ENCODE measurements at regions not wholly inside any gene's neighbourhood (a gene's known extent, or its start where the extent isn't known, plus 50 kb on each side); places are given as distances from the start of the nearest gene placed in this dataset.
"Not testable (repeated sequence)": the region's sequence is repeated elsewhere in the genome, so short reads cannot be mapped to it uniquely, and the experiment has no call there.

DNA sequence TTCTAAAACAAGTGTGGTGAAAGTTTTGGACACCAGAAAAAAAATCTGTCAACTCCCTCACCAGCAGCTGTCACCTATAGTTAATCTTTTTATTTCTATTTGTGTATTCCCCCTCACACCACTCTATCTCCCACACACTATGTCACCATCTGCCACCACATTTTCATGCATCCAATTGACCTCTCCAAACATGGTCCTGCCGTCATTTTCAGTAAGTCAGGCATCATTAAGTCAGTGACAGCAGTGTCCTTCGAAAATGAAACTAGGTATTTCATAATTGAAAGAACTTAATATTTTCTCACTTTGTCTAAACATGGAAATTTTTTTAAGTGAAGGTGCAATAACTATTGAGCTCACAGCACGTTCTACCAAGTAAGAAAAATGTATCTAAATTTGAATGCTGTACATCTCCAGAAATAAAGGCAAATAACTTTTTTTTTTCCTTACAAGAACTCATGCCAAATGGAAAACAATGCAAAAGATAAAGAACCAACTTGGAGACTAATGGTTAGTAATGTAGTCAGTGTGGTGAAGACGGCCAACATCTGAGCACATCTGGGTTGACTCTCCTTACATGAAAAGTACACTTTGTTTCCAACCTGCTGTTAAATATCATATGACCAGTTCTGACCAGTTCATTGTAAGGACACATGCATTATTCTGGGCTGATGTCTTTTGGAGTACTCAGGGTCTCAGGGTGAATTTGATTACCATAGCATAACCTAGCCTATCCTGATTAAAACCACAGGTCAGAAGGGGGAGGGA lies 623.3 kb upstream of the MANEA start:
- peaks cover 64% of the 10 kb centered on the region for H3K27me3 Mint-ChIP-seq (ENCODE audit: insufficient read depth, unreplicated experiment)
- ChIA-PET POLR2A (no interaction called here), CTCF (no interaction called here)
- H3K4me1 Mint-ChIP-seq (ENCODE audit: insufficient read depth, unreplicated experiment), result no peaks in the 10 kb centered on the region
- BruUV-seq (replicated peaks), result no TSS peak
- intact Hi-C loops (cut with micrococcal nuclease), result no loop called here
- TF ChIP-seq, protein P1, sequence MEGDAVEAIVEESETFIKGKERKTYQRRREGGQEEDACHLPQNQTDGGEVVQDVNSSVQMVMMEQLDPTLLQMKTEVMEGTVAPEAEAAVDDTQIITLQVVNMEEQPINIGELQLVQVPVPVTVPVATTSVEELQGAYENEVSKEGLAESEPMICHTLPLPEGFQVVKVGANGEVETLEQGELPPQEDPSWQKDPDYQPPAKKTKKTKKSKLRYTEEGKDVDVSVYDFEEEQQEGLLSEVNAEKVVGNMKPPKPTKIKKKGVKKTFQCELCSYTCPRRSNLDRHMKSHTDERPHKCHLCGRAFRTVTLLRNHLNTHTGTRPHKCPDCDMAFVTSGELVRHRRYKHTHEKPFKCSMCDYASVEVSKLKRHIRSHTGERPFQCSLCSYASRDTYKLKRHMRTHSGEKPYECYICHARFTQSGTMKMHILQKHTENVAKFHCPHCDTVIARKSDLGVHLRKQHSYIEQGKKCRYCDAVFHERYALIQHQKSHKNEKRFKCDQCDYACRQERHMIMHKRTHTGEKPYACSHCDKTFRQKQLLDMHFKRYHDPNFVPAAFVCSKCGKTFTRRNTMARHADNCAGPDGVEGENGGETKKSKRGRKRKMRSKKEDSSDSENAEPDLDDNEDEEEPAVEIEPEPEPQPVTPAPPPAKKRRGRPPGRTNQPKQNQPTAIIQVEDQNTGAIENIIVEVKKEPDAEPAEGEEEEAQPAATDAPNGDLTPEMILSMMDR (IDR thresholded peaks at IDR 0.05; ENCODE audit: unreplicated experiment), result no peak
- no peaks in the 10 kb centered on the region for H3K36me3 Mint-ChIP-seq (ENCODE audit: insufficient read depth, unreplicated experiment)
- DNase-seq (ENCODE audit: unreplicated experiment), result no peak
- H3K27ac Mint-ChIP-seq (ENCODE audit: low read depth, unreplicated experiment), result no peak overlapping the region
- H3K9me3 Mint-ChIP-seq (ENCODE audit: unreplicated experiment), result no peaks in the 10 kb centered on the region
- no peak overlapping the region for H3K4me3 Mint-ChIP-seq (ENCODE audit: unreplicated experiment)

DNA sequence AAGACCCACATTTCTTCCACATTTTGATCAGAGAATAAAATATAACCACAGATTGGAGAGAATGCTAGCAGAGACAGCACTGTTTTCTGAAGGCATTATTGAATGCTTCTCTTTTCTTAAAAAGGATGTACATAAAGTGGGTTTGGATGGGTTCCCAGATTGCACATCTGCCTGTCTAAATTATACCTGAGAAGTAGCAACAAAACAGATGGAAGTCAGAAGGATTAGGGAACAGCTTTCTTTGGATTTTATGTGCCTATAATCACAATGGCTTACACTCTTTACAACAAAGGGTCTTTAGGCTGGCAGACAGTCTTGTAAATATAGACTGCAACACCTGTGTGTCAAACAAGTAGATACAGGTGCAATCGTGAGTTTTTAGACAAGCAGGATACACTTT lies 622.2 kb upstream of the MANEA start:
- POLR2A ChIA-PET, result no interaction called here

DNA sequence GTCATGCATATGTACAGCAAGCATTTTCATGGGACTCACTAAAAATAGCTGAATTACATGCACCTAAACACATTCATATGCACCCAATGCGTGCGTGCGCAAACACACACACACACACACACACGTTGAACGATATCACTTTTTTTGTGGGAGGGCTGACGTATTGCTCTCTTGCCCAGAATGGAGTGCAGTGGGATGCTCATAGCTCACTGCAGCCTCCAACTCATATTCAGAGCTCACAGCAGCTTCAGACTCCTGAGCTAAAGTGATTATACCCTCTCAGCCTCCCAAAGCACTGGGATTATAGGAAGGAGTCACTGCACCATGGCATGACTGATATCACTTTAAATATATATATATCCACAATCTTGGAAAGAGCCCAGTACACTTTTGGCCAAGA lies 620.4 kb upstream of the MANEA start:
- Mint-ChIP-seq H3K27me3 (ENCODE audit: insufficient read depth, unreplicated experiment) (peaks cover 78% of the 10 kb centered on the region), H3K27ac (ENCODE audit: low read depth, unreplicated experiment) (no peak overlapping the region), H3K4me1 (ENCODE audit: insufficient read depth, unreplicated experiment) (no peaks in the 10 kb centered on the region), H3K4me3 (ENCODE audit: unreplicated experiment) (no peak overlapping the region), H3K9me3 (ENCODE audit: unreplicated experiment) (no peaks in the 10 kb centered on the region), H3K36me3 (ENCODE audit: insufficient read depth, unreplicated experiment) (no peaks in the 10 kb centered on the region)
- DNase-seq (ENCODE audit: unreplicated experiment), result no peak
- ChIA-PET POLR2A (no interaction called here), CTCF (no interaction called here)
- intact Hi-C loops (cut with micrococcal nuclease), result no loop called here
- TF ChIP-seq, protein P1 (IDR thresholded peaks at IDR 0.05; ENCODE audit: unreplicated experiment), result no peak
- BruUV-seq (replicated peaks), result no TSS peak

More for the DNA sequence above, 622.2 kb upstream of the MANEA start:
- no peak for DNase-seq (ENCODE audit: unreplicated experiment)
- H3K9me3 Mint-ChIP-seq (ENCODE audit: unreplicated experiment), result no peaks in the 10 kb centered on the region
- no peaks in the 10 kb centered on the region for H3K36me3 Mint-ChIP-seq (ENCODE audit: insufficient read depth, unreplicated experiment)
- TF ChIP-seq, protein P1 (IDR thresholded peaks at IDR 0.05; ENCODE audit: unreplicated experiment), result no peak
- no peak overlapping the region for H3K4me3 Mint-ChIP-seq (ENCODE audit: unreplicated experiment)
- H3K27ac Mint-ChIP-seq (ENCODE audit: low read depth, unreplicated experiment), result no peak overlapping the region
- H3K27me3 Mint-ChIP-seq (ENCODE audit: insufficient read depth, unreplicated experiment), result peaks cover 74% of the 10 kb centered on the region
- CTCF ChIA-PET, result no interaction called here
- no peaks in the 10 kb centered on the region for H3K4me1 Mint-ChIP-seq (ENCODE audit: insufficient read depth, unreplicated experiment)
- BruUV-seq (replicated peaks), result no TSS peak
- intact Hi-C loops (cut with micrococcal nuclease), result no loop called here

DNA sequence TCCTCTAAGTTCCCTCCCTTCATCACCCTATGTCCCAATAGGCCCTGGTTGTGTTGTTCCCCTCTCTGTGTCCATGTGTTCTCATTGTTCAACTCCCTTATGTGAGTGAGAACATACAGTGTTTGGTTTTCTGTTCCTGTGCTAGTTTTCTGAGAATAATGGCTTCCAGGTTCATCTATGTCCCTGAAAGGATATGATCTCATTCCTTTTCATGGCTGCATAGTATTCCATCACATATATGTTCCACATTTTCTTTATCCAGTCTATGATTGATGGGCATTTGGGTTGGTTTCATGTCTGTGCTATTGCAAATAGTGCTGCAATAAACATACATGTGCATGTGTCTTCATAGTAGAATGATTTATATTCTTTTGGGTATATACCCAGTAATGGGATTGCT lies 612.6 kb upstream of the MANEA start:
- H3K9me3 Mint-ChIP-seq (ENCODE audit: unreplicated experiment); H3K36me3 Mint-ChIP-seq (ENCODE audit: insufficient read depth, unreplicated experiment); H3K4me1 Mint-ChIP-seq (ENCODE audit: insufficient read depth, unreplicated experiment); DNase-seq (ENCODE audit: unreplicated experiment); H3K4me3 Mint-ChIP-seq (ENCODE audit: unreplicated experiment); CTCF ChIA-PET; H3K27ac Mint-ChIP-seq (ENCODE audit: low read depth, unreplicated experiment); BruUV-seq (replicated peaks); intact Hi-C loops (cut with micrococcal nuclease); POLR2A ChIA-PET: not testable (repeated sequence)
- H3K27me3 Mint-ChIP-seq (ENCODE audit: insufficient read depth, unreplicated experiment), result peaks cover 94% of the 10 kb centered on the region

DNA sequence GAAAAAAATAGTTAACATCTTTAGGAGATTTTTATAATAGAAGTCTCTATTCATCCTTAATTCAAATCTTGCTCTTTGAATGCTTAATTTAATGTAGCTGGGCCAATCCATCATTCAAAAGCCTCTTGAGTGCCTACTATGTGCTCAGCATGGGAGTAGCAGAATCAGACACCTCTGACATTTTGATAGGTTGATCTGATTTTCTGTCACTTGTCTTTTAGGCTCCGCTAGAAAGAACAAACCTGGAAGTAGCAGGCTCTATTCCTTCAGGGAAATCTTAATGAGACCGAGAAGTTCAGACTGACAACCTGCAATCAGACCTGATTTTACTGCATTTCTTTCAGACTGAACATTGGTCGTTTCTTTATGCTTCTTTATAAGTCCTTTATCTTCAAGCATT lies 588.6 kb upstream of the MANEA start:
- no peak for DNase-seq (ENCODE audit: unreplicated experiment)
- Mint-ChIP-seq H3K4me1 (ENCODE audit: insufficient read depth, unreplicated experiment) (no peaks in the 10 kb centered on the region), H3K4me3 (ENCODE audit: unreplicated experiment) (no peak overlapping the region), H3K36me3 (ENCODE audit: insufficient read depth, unreplicated experiment) (no peaks in the 10 kb centered on the region), H3K27ac (ENCODE audit: low read depth, unreplicated experiment) (no peak overlapping the region), H3K9me3 (ENCODE audit: unreplicated experiment) (no peaks in the 10 kb centered on the region), H3K27me3 (ENCODE audit: insufficient read depth, unreplicated experiment) (peaks cover 92% of the 10 kb centered on the region)
- intact Hi-C loops (cut with micrococcal nuclease), result no loop called here
- ChIA-PET POLR2A (no interaction called here), CTCF (interaction anchor here (1.0 kb wide), 1 partner anchor 102 kb away, joined by 3 read pairs; no protein-coding TSS in a partner anchor)
- TF ChIP-seq, protein P1 (IDR thresholded peaks at IDR 0.05; ENCODE audit: unreplicated experiment), result no peak
- no TSS peak for BruUV-seq (replicated peaks)
